Caco-2 (cell line): ENCODE measurements at regions not wholly inside any gene's neighbourhood (a gene's known extent, or its start where the extent isn't known, plus 50 kb on each side); places are given as distances from the start of the nearest gene placed in this dataset.
A peak's percentile ranks its signal among the peaks of the same experiment; 100 is the strongest.

Experiments
- BruUV-seq: library from RNA; stranded (reverse); fragments of 400-500 nt; replicated peaks from 2 replicates; lab custom pipeline; 2021; lab: Mats Ljungman, UMichigan
- CTCF ChIA-PET: fragments of 300-600 bp; sonication (Branson Sonifier 250); formaldehyde crosslinking; loops from one replicate; lab custom pipeline; 2022; ENCODE audit warnings: antibody characterized with exemption; lab: Charles Lee
- POLR2A ChIA-PET: fragments of 300-600 bp; sonication (Branson Sonifier 250); formaldehyde crosslinking; loops from one replicate; lab custom pipeline; 2022; ENCODE audit warnings: antibody characterized with exemption; lab: Charles Lee
- DNase-seq, 2 experiments: peaks; one replicate each; pipeline versions ENCODE4 v3.0.0 to v3.0.0-alpha.2; 2020 to 2022
- H3K27me3 ChIP-seq: replicated peaks from 2 replicates; pipeline ENCODE4 v1.6.0; 2011; ENCODE audit warnings: low read length; ENCODE audit not compliant: control insufficient read depth, insufficient read depth
- H3K36me3 ChIP-seq: 2 replicates; pipeline ENCODE4 v1.5.1; 2011; ENCODE audit warnings: low read length; ENCODE audit not compliant: control insufficient read depth, insufficient read depth
- H3K4me1 ChIP-seq: fragments of 250-450 bp; sonication (Bioruptor Pico); 2 replicates; pipeline ENCODE4 v1.5.1; 2020; ENCODE audit warnings: mild to moderate bottlenecking
- H3K4me3 ChIP-seq: 2 replicates; pipeline ENCODE4 v1.5.1; 2011; ENCODE audit warnings: low read depth, mild to moderate bottlenecking, control low read depth, low read length
- H3K9me3 ChIP-seq: fragments of 250-450 bp; sonication (Bioruptor Pico); 2 replicates; pipeline ENCODE4 v1.5.1; 2020; ENCODE audit warnings: mild to moderate bottlenecking, moderate library complexity
- H3K27ac Mint-ChIP-seq: one replicate; pipeline ENCODE4 v1.8.0; 2022; ENCODE audit warnings: mixed read lengths; ENCODE audit not compliant: unreplicated experiment
- H3K27me3 Mint-ChIP-seq: one replicate; pipeline ENCODE4 v1.8.0; 2022; ENCODE audit warnings: mixed read lengths; ENCODE audit not compliant: insufficient read depth, unreplicated experiment
- H3K36me3 Mint-ChIP-seq: one replicate; pipeline ENCODE4 v1.8.0; 2022; ENCODE audit warnings: mild to moderate bottlenecking, mixed read lengths; ENCODE audit not compliant: insufficient read depth, unreplicated experiment
- H3K4me1 Mint-ChIP-seq: one replicate; pipeline ENCODE4 v1.8.0; 2022; ENCODE audit warnings: low read depth, mixed read lengths; ENCODE audit not compliant: unreplicated experiment
- H3K4me3 Mint-ChIP-seq: one replicate; pipeline ENCODE4 v1.8.0; 2022; ENCODE audit warnings: mild to moderate bottlenecking, moderate library complexity, mixed read lengths; ENCODE audit not compliant: unreplicated experiment
- H3K9me3 Mint-ChIP-seq: one replicate; pipeline ENCODE4 v1.8.0; 2022; ENCODE audit warnings: mixed read lengths; ENCODE audit not compliant: unreplicated experiment
- intact Hi-C: fragments of 100-400 bp; cut with micrococcal nuclease; formaldehyde crosslinking; loops from one replicate; pipeline ENCODE4 v1.10.0; 2022; ENCODE audit not compliant: unreplicated experiment
- TF ChIP-seq, protein P1 (sequence below), 2 experiments: fragments of 200-600 bp in 1 of 2; IDR thresholded peaks; 1 replicate in 1 of 2; 2 replicates in 1 of 2; pipeline versions ENCODE4 v1.5.1 to v1.8.0; 2011 to 2022; ENCODE audit warnings: antibody characterized with exemption in 1 of 2, control low read depth in 1 of 2, inconsistent platforms in 1 of 2, low read depth in 1 of 2, low read length in 1 of 2, mild to moderate bottlenecking in 1 of 2, moderate library complexity in 1 of 2; ENCODE audit not compliant: insufficient read depth in 1 of 2, severe bottlenecking in 1 of 2, unreplicated experiment in 1 of 2

GRCh38 chr13:60329221-60329923 lies 67.6 kb upstream of the TDRD3 start:
- Mint-ChIP-seq H3K36me3 (no peaks in the 10 kb centered on the region), H3K4me1 (peaks cover 18% of the 10 kb centered on the region), H3K4me3 (no peak overlapping the region), H3K27ac (peak overlapping the region; percentile 10), H3K27me3 (no peaks in the 10 kb centered on the region), H3K9me3 (peaks cover 10% of the 10 kb centered on the region)
- Histone ChIP-seq H3K27me3 (no peaks in the 10 kb centered on the region), H3K4me3 (no peak overlapping the region), H3K9me3 (no peaks in the 10 kb centered on the region), H3K4me1 (peaks cover 35% of the 10 kb centered on the region), H3K36me3 (no peaks in the 10 kb centered on the region)
- peak; percentile 83 for DNase-seq
- TF ChIP-seq, protein P1, sequence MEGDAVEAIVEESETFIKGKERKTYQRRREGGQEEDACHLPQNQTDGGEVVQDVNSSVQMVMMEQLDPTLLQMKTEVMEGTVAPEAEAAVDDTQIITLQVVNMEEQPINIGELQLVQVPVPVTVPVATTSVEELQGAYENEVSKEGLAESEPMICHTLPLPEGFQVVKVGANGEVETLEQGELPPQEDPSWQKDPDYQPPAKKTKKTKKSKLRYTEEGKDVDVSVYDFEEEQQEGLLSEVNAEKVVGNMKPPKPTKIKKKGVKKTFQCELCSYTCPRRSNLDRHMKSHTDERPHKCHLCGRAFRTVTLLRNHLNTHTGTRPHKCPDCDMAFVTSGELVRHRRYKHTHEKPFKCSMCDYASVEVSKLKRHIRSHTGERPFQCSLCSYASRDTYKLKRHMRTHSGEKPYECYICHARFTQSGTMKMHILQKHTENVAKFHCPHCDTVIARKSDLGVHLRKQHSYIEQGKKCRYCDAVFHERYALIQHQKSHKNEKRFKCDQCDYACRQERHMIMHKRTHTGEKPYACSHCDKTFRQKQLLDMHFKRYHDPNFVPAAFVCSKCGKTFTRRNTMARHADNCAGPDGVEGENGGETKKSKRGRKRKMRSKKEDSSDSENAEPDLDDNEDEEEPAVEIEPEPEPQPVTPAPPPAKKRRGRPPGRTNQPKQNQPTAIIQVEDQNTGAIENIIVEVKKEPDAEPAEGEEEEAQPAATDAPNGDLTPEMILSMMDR (IDR thresholded peaks at IDR 0.05; ENCODE audit: insufficient read depth in 1 of 2, low read depth in 1 of 2, low read length in 1 of 2, severe bottlenecking in 1 of 2, unreplicated experiment in 1 of 2): peak; percentile 70 to 81
- intact Hi-C loops: loop anchor here (1.0 to 10.0 kb wide), 10 partner anchors 55 to 555 kb away; no protein-coding TSS in a partner anchor
- CTCF ChIA-PET: interaction anchor here (0.5 to 1.2 kb wide), 9 partner anchors 8 to 379 kb away, joined by 3 to 6 read pairs (median 4); no protein-coding TSS in a partner anchor
- no TSS peak for BruUV-seq
- POLR2A ChIA-PET: no interaction called here

DNA sequence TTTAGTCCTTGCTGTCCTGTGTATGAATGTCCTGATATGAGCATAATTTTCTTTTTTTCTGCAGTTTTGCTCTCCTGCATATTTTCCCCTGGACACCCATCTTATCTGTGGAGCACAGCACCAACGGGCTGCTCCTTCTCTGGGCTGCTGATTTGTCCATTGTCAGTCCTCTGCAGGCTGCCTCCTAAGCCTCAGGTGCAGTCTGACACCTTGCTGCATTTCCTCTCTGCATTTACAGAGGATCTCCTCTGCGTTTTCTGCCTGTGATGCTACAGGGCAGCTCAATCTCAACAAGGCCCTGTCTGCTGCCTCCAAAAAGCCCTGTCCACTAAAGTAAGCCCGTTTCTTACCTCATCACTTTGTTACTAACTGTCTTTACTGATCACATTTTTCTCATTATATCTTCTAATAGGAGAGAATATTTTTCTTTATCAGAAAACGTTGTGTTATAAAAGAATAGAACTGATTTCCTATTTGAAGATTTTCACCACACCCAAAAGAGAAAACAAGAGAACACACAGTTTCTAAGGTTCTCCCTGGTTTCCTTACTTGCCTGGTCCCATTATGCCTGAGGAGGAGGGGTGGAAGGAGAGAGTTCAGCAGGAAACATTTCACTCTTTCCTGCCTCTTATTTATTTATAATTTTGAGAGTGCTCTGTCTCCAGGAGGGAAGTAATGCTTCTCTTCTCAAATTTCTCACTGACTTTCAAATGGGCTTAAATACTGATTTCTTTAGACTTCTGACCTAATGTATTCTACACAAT lies 65.6 kb upstream of the TDRD3 start:
- CTCF ChIA-PET: no interaction called here
- no peak for DNase-seq
- no peak overlapping the region for H3K4me3 ChIP-seq
- H3K9me3 Mint-ChIP-seq: peaks cover 10% of the 10 kb centered on the region
- intact Hi-C loops: no loop called here
- no peak overlapping the region for H3K4me3 Mint-ChIP-seq
- H3K36me3 ChIP-seq: no peaks in the 10 kb centered on the region
- POLR2A ChIA-PET: no interaction called here
- TF ChIP-seq, protein P1 (IDR thresholded peaks at IDR 0.05; ENCODE audit: insufficient read depth in 1 of 2, low read depth in 1 of 2, low read length in 1 of 2, severe bottlenecking in 1 of 2, unreplicated experiment in 1 of 2): no peak
- H3K27ac Mint-ChIP-seq: no peak overlapping the region
- no peaks in the 10 kb centered on the region for H3K9me3 ChIP-seq
- no peaks in the 10 kb centered on the region for H3K36me3 Mint-ChIP-seq
- H3K27me3 ChIP-seq: no peaks in the 10 kb centered on the region
- peaks cover 9% of the 10 kb centered on the region for H3K4me1 Mint-ChIP-seq
- peaks cover 28% of the 10 kb centered on the region for H3K4me1 ChIP-seq
- no peaks in the 10 kb centered on the region for H3K27me3 Mint-ChIP-seq
- no TSS peak for BruUV-seq

GRCh38 chr13:60332682-60333081 lies 64.3 kb upstream of the TDRD3 start:
- Histone ChIP-seq H3K4me3 (no peak overlapping the region), H3K36me3 (no peaks in the 10 kb centered on the region), H3K27me3 (no peaks in the 10 kb centered on the region), H3K4me1 (peaks cover 26% of the 10 kb centered on the region), H3K9me3 (no peaks in the 10 kb centered on the region)
- Mint-ChIP-seq H3K4me3 (no peak overlapping the region), H3K9me3 (peaks cover 10% of the 10 kb centered on the region), H3K27ac (no peak overlapping the region), H3K4me1 (peaks cover 6% of the 10 kb centered on the region), H3K36me3 (no peaks in the 10 kb centered on the region), H3K27me3 (no peaks in the 10 kb centered on the region)
- POLR2A ChIA-PET: no interaction called here
- TF ChIP-seq, protein P1 (IDR thresholded peaks at IDR 0.05; ENCODE audit: insufficient read depth in 1 of 2, low read depth in 1 of 2, low read length in 1 of 2, severe bottlenecking in 1 of 2, unreplicated experiment in 1 of 2): no peak
- CTCF ChIA-PET: no interaction called here
- BruUV-seq: no TSS peak
- no peak for DNase-seq
- intact Hi-C loops: no loop called here
